SK-N-DZ (cell line): ENCODE measurements at regions not wholly inside any gene's neighbourhood (a gene's known extent, or its start where the extent isn't known, plus 50 kb on each side); places are given as distances from the start of the nearest gene placed in this dataset.

Experiments used
- DNase-seq: peaks from one replicate; pipeline ENCODE4 v3.0.0-alpha.2; 2015; ENCODE audit warnings: low spot score

DNA sequence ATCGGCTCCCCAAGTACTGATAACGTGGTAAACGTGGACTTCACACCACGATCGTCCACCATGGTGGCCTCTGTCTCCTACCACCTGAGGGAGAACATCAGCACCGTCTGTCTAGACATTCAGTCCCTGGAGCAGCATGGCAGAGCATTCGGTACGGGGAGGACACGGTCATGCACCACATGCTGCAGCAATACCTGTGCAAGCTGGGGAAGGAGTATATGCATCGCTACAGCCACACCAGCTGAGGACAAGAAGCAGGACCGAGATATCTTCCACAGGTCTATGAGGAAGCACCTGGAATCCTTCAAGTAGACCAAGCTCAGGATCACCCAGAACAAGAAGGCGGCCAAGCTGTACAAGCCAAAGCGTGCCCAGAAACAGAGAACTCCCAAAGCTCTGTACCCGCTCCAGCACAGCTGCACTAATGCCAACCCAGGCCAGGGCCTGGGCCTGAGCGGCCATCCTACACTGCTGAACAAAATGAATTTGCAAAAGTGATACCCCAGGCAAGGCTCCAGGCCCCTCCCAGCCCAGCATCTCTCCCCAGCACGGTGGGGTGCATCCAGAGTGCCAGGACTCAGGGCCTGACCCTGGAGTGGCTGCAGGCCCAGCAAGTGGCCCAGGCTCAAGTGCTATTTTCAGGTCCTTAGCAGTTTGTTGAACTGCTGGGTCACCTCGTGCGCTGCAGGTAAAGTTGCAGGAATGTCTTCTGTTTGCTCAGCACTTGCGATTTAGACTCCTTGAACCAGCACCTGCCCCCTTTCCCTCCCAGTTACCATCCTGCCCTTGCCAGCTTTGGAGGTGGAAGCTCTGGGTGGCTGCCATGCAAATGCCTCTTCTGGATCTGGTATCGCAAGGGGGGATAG lies 119.3 kb upstream of the SERPIND1 start:
- DNase-seq = no peak

- DNase-seq = no peak
These were observed 118.3 kb upstream of the SERPIND1 start for GRCh38 chr22:20655623-20656022.

GRCh38 chr22:20656516-20656901 lies 117.4 kb upstream of the SERPIND1 start:
- no peak for DNase-seq

DNA sequence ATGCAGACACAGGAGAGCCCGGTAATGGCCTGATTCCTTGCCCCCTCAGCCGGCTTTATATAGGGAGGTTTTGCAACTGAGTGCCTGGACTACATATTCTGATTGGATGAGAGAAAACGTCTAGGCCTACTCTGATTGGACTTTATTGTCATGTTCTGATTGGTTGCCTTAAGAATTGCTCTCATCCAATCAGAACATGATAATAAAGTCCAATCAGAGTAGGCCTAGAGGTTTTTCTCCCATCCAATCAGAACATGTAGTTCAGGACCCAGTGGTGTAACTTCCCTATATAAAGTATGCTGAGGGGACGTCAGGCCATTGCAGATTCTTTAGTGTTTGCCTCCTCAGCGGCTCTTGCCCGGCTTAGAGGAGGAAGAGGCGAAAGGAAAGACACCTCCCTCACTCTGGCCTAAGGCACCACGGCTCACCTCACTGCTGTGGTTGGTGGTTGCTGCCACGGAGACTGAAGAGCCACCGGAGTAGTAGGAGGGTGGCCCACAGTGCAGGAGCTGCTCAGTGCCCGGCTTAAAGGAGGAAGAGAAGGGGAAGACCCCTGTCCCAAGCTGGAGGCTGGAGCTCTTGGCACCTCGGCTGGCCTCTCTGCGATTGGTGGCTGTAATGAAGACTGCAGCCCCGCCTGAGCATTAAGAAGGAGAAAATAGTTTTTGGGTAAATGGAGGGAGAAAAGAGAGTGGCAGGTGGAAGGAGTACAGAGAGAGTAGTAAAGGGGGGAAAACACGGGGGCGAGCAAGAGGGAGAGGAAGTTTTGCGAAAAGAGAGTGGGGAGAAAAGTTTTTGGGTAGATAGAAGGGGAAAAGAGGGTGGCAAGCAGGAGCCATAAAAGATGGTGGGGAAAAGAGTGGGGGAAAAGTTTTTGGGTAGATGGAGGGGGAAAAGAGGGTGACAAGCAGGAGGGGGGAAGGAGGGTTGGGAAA lies 116.7 kb upstream of the SERPIND1 start:
- peak; percentile 35 for DNase-seq
